ENCODE measurements at regions not wholly inside any gene's neighbourhood (a gene's known extent, or its start where the extent isn't known, plus 50 kb on each side); places are given as distances from the start of the nearest gene placed in this dataset.

DNA sequence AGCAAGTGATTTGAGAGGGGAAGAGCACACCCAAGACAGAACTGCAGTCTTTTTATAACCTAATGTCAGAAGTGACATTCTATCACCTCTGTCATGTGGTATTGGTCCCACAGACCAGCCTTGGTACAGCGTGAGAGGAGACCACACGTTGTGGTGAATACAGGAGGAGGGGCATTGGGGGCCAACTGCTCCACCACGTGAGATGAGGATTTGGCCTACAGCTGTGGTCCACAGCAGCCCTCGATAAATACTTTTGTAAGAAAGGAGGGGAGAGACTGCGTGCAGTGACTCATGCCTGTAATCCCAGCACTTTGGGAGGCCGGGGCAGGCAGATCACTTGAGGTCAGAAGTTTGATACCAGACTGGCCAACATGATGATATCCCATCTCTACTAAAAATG lies 243.1 kb downstream of the FGFR2 start:
- H3K27ac Mint-ChIP-seq: no peak overlapping the region
- H3K36me3 Mint-ChIP-seq (ENCODE audit: low read depth): no peaks in the 10 kb centered on the region
- no peaks in the 10 kb centered on the region for H3K9me3 ChIP-seq (ENCODE audit: control insufficient read depth, low read length, poor library complexity, severe bottlenecking)
- no peaks in the 10 kb centered on the region for H3K27me3 Mint-ChIP-seq
- DNase-seq (no peak), ATAC-seq (no peak)
- no peak overlapping the region for H3K4me3 Mint-ChIP-seq
- H3K4me1 Mint-ChIP-seq: no peaks in the 10 kb centered on the region

DNA sequence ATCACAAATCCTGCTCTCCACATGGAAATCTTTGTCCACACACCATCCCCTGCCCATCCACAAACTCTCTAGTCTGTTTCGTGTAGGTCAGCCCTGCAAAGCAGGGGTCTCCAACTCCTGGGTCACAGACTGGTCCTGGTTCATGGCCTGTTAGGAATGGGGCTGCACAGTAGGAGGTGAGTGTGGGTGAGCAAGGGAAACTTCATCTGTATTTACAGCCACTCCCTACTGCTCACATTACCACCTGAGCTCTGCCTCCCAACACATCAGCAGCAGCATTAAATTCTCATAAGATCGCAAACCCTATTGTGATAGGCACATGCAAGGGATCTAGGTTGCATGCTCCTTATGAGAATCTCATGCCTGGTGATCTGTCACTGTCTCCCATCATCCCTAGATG lies 242.1 kb downstream of the FGFR2 start:
- Mint-ChIP-seq H3K4me3 (no peak overlapping the region), H3K4me1 (no peaks in the 10 kb centered on the region), H3K27me3 (no peaks in the 10 kb centered on the region), H3K27ac (no peak overlapping the region), H3K36me3 (ENCODE audit: low read depth) (no peaks in the 10 kb centered on the region)
- H3K9me3 ChIP-seq (ENCODE audit: control insufficient read depth, low read length, poor library complexity, severe bottlenecking): no peaks in the 10 kb centered on the region
- ATAC-seq (no peak), DNase-seq (no peak)

DNA sequence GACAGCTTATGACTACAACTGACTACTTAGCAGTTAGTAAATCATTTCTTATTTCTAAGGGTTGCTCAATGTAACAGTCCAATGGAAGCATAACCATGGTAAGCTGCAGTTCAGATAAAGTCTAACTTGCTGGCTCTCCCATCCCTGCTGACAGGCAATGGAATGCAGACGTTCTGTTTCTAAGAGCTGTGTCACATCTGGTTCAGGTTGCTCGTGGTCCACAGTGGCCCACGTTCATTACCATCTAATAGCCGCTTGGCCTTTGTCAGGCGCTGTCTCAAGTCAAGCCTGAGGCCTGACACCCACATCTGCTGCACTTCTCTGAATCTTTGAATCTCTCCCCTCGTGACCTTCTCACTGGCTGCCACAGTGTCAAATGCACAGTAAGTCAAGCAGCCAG lies 240.8 kb downstream of the FGFR2 start:
- H3K27ac Mint-ChIP-seq: no peak overlapping the region
- H3K36me3 Mint-ChIP-seq (ENCODE audit: low read depth): no peaks in the 10 kb centered on the region

DNA sequence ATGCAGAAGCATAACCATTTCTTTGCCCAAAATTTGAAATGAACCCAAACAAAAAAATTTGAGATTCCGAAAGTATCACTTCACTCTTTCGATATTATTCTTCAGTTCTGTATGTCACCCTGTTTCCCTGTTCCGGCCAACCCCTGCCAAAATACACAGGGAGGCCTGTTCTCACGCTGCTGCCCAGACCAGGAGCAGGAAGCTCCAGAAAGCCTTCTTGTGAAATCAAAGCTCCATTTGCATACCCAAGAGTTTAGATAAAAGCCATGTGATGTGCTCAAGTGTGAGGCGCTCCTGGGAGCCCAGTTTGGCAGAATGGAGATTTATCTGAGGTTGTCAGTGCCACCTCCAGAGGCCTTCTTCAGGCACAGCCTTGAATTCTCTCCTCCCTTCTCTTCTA lies 236.2 kb downstream of the FGFR2 start:
- H3K36me3 Mint-ChIP-seq (ENCODE audit: low read depth): no peaks in the 10 kb centered on the region
- no peaks in the 10 kb centered on the region for H3K4me1 Mint-ChIP-seq
- H3K27ac Mint-ChIP-seq: no peak overlapping the region
- DNase-seq (no peak), ATAC-seq (no peak)
- no peaks in the 10 kb centered on the region for H3K9me3 ChIP-seq (ENCODE audit: control insufficient read depth, low read length, poor library complexity, severe bottlenecking)
- no peaks in the 10 kb centered on the region for H3K27me3 Mint-ChIP-seq
- no peak overlapping the region for H3K4me3 Mint-ChIP-seq

More for the DNA sequence above, 240.8 kb downstream of the FGFR2 start:
- H3K4me3 Mint-ChIP-seq: no peak overlapping the region
- H3K27me3 Mint-ChIP-seq: no peaks in the 10 kb centered on the region
- no peaks in the 10 kb centered on the region for H3K4me1 Mint-ChIP-seq
- ATAC-seq: no peak
- no peaks in the 10 kb centered on the region for H3K9me3 ChIP-seq (ENCODE audit: control insufficient read depth, low read length, poor library complexity, severe bottlenecking)
- DNase-seq: no peak

DNA sequence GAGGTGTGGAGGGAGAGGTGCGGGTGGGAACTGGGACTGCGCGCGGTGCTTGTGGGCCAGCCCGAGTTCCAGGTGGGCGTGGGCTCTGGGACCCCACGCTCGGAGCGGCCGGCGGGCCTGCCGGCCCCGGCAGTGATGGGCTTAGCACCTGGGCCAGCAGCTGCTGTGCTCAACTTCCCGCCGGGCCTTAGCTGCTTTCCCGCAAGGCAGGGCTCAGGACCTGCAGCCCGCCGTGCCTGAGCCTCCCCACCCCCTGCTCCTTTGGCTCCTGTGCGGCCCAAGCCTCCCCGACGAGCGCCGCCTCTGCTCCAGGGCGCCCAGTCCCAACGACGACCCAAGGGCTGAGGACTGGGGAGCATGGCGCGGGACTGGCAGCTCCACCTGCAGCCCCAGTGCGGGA lies 232.7 kb downstream of the FGFR2 start:
- H3K9me3 ChIP-seq (ENCODE audit: control insufficient read depth, low read length, poor library complexity, severe bottlenecking): no peaks in the 10 kb centered on the region
- no peak for DNase-seq
- Mint-ChIP-seq H3K27me3 (no peaks in the 10 kb centered on the region), H3K36me3 (ENCODE audit: low read depth) (no peaks in the 10 kb centered on the region), H3K27ac (no peak overlapping the region), H3K4me1 (no peaks in the 10 kb centered on the region), H3K4me3 (no peak overlapping the region)
- ATAC-seq: no peak

DNA sequence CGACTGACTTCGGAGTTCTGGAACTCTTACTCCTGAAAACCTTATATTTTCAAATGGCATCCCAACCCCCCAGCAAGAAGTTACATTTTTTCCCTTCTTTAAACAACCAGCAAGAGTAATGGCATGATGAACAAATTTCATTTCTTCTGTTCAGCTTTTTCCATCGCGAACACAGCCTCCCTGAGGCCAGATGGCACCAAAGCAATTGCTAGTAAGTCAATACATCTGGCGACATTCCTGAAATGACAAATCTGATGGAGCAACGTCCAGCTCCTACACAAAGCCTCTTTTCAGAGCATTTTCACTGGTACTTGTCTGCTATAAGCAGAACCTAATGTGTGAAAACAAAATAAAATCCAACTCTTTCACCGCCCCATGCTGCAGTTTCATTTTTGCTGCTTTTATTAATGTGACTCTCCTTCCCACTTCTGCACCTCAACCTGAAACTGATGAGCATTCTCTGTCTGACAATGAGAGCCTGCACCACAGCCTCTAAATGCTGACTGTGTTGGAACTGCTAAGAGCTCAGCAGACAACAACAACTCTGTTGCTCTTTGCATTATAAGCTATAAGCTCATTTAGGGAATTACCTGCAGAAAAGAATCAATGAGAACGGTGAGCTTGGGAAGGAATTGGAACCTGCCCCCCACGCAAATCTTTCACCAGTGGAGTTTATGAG lies 229.8 kb downstream of the FGFR2 start:
- DNase-seq (no peak), ATAC-seq (no peak)
- Mint-ChIP-seq H3K4me1 (no peaks in the 10 kb centered on the region), H3K4me3 (no peak overlapping the region), H3K27ac (no peak overlapping the region), H3K36me3 (ENCODE audit: low read depth) (no peaks in the 10 kb centered on the region), H3K27me3 (no peaks in the 10 kb centered on the region)
- H3K9me3 ChIP-seq (ENCODE audit: control insufficient read depth, low read length, poor library complexity, severe bottlenecking): no peaks in the 10 kb centered on the region

DNA sequence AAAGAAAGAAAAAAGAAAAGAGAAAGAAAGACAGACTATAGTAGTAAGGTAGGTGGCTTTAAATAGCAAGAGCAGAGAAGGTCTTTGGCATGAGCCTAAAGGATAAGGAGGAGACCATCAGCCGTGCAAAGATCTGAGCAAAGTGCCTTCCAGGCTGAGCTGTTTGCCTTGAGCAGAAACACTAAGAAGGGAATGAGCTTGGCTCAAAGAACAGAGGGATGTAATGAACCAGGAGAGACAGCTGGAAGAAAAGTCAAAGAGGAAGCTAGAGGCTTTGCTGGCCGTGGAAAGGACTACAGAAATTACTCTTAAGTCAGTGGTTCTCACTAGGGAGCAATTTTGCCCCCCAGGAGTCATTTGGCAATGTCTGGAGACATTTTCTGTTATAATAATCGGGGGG lies 228.6 kb downstream of the FGFR2 start:
- Mint-ChIP-seq H3K4me1 (no peaks in the 10 kb centered on the region), H3K27ac (no peak overlapping the region), H3K27me3 (no peaks in the 10 kb centered on the region), H3K36me3 (ENCODE audit: low read depth) (no peaks in the 10 kb centered on the region), H3K4me3 (no peak overlapping the region)
- DNase-seq: no peak
- no peaks in the 10 kb centered on the region for H3K9me3 ChIP-seq (ENCODE audit: control insufficient read depth, low read length, poor library complexity, severe bottlenecking)
- no peak for ATAC-seq

DNA sequence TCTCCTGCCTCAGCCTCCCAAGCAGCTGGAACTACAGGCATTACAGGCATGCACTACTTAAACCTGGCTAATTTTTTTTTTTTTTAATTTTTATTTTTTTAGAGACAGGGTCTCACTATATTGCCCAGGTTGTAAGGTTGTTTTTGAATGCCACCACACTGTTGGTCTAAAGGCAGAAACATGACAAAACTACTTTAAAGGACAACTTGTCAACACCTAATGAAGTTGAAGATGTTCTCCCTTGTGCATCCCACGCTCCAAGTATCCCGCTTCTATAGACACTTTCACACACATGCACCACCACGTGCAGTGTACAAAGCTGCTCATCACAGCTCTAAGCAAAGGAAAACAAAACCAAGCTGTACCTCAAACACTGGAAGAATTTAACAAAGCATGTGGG lies 226.4 kb downstream of the FGFR2 start:
- no peaks in the 10 kb centered on the region for H3K4me1 Mint-ChIP-seq
- ATAC-seq (no peak), DNase-seq (no peak)
- no peaks in the 10 kb centered on the region for H3K36me3 Mint-ChIP-seq (ENCODE audit: low read depth)
- no peaks in the 10 kb centered on the region for H3K27me3 Mint-ChIP-seq
- H3K9me3 ChIP-seq (ENCODE audit: control insufficient read depth, low read length, poor library complexity, severe bottlenecking): no peaks in the 10 kb centered on the region
- H3K27ac Mint-ChIP-seq: no peak overlapping the region
- H3K4me3 Mint-ChIP-seq: no peak overlapping the region

DNA sequence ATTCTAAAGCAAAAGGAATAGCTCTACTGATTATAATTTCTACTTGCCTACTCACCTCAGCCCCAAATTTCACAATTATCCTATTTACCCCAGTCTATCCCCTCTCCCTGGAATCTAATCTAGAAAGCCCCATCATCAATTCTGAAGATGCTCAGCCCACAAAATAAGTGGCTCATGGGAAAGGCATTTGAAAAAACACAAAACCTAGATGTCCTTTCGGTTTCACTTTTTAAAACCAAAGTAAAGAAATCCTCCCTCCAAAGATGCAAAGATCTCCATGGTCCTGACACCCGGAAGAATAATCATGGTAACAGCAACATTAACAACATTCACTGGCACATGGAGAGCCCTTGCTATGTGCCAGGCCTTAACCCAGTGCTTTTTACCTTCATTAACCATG lies 224.8 kb downstream of the FGFR2 start:
- no peaks in the 10 kb centered on the region for H3K9me3 ChIP-seq (ENCODE audit: control insufficient read depth, low read length, poor library complexity, severe bottlenecking)
- H3K27me3 Mint-ChIP-seq: no peaks in the 10 kb centered on the region
- no peak for DNase-seq
- H3K4me3 Mint-ChIP-seq: no peak overlapping the region
- ATAC-seq: no peak
- no peak overlapping the region for H3K27ac Mint-ChIP-seq
- no peaks in the 10 kb centered on the region for H3K4me1 Mint-ChIP-seq
- H3K36me3 Mint-ChIP-seq (ENCODE audit: low read depth): no peaks in the 10 kb centered on the region

DNA sequence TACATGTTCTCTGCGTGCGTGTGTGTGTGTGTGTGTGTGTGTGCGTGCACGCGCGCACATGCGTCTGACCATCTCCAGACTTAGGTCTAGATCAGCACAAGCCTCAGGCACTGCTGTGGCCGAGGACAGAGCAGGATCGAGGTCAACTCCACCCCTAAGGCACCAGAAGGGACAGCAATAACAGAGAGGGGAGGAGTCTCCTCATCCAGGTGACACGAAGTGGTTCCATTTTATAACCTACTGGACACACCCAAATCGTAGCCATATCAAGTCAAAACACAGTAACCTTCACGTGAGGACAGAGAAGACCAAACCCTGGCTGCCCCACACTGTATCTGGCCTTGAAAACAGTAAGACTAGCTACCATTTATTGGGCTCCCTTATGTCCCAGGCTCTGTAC lies 224.1 kb downstream of the FGFR2 start:
- no peaks in the 10 kb centered on the region for H3K9me3 ChIP-seq (ENCODE audit: control insufficient read depth, low read length, poor library complexity, severe bottlenecking)
- Mint-ChIP-seq H3K4me3 (no peak overlapping the region), H3K27ac (no peak overlapping the region), H3K4me1 (no peaks in the 10 kb centered on the region), H3K36me3 (ENCODE audit: low read depth) (no peaks in the 10 kb centered on the region), H3K27me3 (no peaks in the 10 kb centered on the region)
- no peak for ATAC-seq
- no peak for DNase-seq

DNA sequence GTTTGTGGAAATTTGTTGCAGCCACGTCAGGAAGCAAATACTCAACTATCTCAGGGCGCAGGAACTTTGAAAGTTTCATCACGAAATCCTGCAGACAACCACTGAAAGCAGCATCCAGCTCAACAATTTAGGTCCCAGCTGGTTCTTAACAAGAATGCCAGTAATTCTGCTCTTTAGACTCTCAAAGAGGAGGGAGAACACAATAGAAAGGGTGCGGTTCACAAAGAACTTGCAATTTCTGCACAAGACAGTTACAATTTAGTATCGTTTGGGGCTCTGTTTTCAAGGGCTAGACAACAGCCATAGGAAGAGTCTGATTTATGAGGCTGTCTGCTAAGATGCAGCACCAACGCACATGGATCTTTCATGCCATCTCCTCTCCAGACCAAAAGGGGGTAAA lies 223.1 kb downstream of the FGFR2 start:
- H3K36me3 Mint-ChIP-seq (ENCODE audit: low read depth): no peaks in the 10 kb centered on the region
- no peaks in the 10 kb centered on the region for H3K9me3 ChIP-seq (ENCODE audit: control insufficient read depth, low read length, poor library complexity, severe bottlenecking)
- no peak overlapping the region for H3K4me3 Mint-ChIP-seq
- H3K4me1 Mint-ChIP-seq: no peaks in the 10 kb centered on the region
- no peaks in the 10 kb centered on the region for H3K27me3 Mint-ChIP-seq
- H3K27ac Mint-ChIP-seq: no peak overlapping the region
- ATAC-seq: no peak
- DNase-seq: no peak

DNA sequence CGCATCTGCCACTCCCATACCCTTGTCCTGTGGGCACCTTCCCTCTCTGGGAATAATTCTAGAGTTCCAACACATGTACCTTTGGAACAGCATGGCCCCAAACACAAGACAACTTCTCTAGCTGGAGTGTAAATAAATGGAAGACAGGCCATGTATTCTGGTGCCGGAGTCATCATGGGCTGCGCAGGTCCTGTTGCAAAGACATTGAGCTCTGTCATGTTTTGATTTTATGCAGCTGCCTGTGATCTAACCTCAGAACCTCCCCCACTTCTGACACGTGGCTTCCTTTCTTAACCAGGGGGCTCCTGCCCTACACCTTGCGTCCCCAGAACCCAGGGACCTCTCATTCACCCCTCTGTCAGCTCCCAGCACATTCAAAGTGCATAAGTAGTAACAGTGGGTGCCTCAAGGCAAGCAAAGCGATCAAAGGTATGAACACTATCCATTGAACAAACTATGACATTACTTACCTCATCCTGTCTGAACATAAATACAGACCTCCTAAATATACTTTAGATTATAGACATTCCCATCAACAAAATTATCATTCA lies 219.9 kb downstream of the FGFR2 start:
- ATAC-seq (no peak), DNase-seq (no peak)
- Mint-ChIP-seq H3K27me3 (no peaks in the 10 kb centered on the region), H3K36me3 (ENCODE audit: low read depth) (no peaks in the 10 kb centered on the region), H3K4me3 (no peak overlapping the region), H3K27ac (no peak overlapping the region), H3K4me1 (no peaks in the 10 kb centered on the region)
- no peaks in the 10 kb centered on the region for H3K9me3 ChIP-seq (ENCODE audit: control insufficient read depth, low read length, poor library complexity, severe bottlenecking)

DNA sequence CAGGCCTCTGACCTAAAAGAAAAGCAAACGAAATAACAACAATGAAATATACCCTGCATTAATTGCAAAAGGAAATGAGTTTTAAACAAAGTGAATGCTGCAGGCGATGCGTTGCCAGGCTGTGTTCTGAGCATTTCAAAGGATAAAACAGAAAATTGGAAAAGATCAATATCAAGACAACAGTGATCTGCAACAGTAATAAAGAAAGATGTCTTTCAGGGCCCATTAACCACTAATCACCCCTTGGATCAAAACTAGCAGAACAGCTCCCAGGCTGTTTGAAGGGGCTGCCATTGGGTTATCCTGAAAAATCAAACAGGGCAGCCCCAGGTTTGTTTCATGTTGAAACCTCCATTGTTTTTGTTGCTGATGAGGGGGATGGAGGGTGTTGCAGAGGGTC lies 219.2 kb downstream of the FGFR2 start:
- no peak for ATAC-seq
- no peaks in the 10 kb centered on the region for H3K36me3 Mint-ChIP-seq (ENCODE audit: low read depth)
- no peak overlapping the region for H3K4me3 Mint-ChIP-seq
- no peaks in the 10 kb centered on the region for H3K9me3 ChIP-seq (ENCODE audit: control insufficient read depth, low read length, poor library complexity, severe bottlenecking)
- H3K4me1 Mint-ChIP-seq: no peaks in the 10 kb centered on the region
- H3K27me3 Mint-ChIP-seq: no peaks in the 10 kb centered on the region
- no peak overlapping the region for H3K27ac Mint-ChIP-seq
- DNase-seq: no peak

DNA sequence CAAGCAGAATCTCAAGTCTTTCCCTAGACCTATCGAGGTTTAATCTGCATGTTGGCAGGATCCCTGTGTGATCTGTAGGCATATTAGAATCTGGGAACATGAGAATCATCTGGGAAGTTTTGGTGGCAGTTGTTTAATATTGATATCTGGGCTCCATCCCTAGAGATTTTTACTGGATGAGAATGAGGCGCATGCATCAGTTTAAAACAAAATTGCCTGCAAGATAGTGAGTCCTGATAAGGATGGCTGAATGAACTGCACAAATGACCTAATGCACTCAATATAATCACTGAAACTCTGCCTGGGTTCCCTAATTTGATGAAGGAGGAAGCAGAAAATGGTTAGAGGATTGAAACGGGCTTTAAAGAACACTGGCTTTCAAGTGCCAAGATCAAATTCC lies 218.0 kb downstream of the FGFR2 start:
- ATAC-seq (no peak), DNase-seq (no peak)
- no peaks in the 10 kb centered on the region for H3K9me3 ChIP-seq (ENCODE audit: control insufficient read depth, low read length, poor library complexity, severe bottlenecking)
- Mint-ChIP-seq H3K4me1 (no peaks in the 10 kb centered on the region), H3K36me3 (ENCODE audit: low read depth) (no peaks in the 10 kb centered on the region), H3K4me3 (no peak overlapping the region), H3K27me3 (no peaks in the 10 kb centered on the region), H3K27ac (no peak overlapping the region)

Data from T-helper 17 cell (primary cell).